SK-N-SH (cell line): ENCODE measurements at regions not wholly inside any gene's neighbourhood (a gene's known extent, or its start where the extent isn't known, plus 50 kb on each side); places are given as distances from the start of the nearest gene placed in this dataset.

Experiments
- CTCF ChIP-seq: fragments of 200-600 bp; sonication (generic); IDR thresholded peaks from 2 replicates; pipeline ENCODE4 v1.6.1; 2017; ENCODE audit warnings: antibody characterized with exemption, mild to moderate bottlenecking, moderate library complexity
- EZH2phosphoT487 ChIP-seq: fragments of 200-600 bp; sonication (generic); IDR thresholded peaks from 2 replicates; pipeline ENCODE4 v1.6.1; 2017; ENCODE audit warnings: low read depth, mixed run types, mild to moderate bottlenecking, antibody characterized with exemption, moderate library complexity, borderline replicate concordance
- MXI1 ChIP-seq: IDR thresholded peaks from 2 replicates; pipeline ENCODE4 v1.6.1; 2012; ENCODE audit warnings: mild to moderate bottlenecking, low read depth, low read length, improper control_type of control experiment
- POLR2AphosphoS5 ChIP-seq: IDR thresholded peaks from 2 replicates; pipeline ENCODE4 v1.6.1; 2012; ENCODE audit warnings: low read depth, low read length
- REST ChIP-seq: IDR thresholded peaks from 2 replicates; pipeline ENCODE4 v1.6.1; 2012; ENCODE audit warnings: mild to moderate bottlenecking, low read depth, low read length, moderate library complexity
- SIN3A ChIP-seq: IDR thresholded peaks from 2 replicates; pipeline ENCODE4 v1.6.1; 2012; ENCODE audit warnings: low read depth, mild to moderate bottlenecking, low read length, moderate library complexity, borderline replicate concordance

GRCh38 chr2:22397847-22398246 is 987.1 kb upstream of the KLHL29 start:
- TF ChIP-seq MXI1 (no peak), EZH2phosphoT487 (no peak), CTCF (no peak), REST (no peak), POLR2AphosphoS5 (no peak), SIN3A (no peak)
